HG02763 (cell line): ENCODE measurements at regions not wholly inside any gene's neighbourhood (a gene's known extent, or its start where the extent isn't known, plus 50 kb on each side); places are given as distances from the start of the nearest gene placed in this dataset.
"Not testable (repeated sequence)": the region's sequence is repeated elsewhere in the genome, so short reads cannot be mapped to it uniquely, and the experiment has no call there.

ENCODE experiments used
- ATAC-seq: cut with Tn5 transposase; IDR thresholded peaks from one replicate; pipeline ENCODE4 v1.9.1; 2021; ENCODE audit warnings: mild to moderate bottlenecking, moderate library complexity; ENCODE audit not compliant: unreplicated experiment

DNA sequence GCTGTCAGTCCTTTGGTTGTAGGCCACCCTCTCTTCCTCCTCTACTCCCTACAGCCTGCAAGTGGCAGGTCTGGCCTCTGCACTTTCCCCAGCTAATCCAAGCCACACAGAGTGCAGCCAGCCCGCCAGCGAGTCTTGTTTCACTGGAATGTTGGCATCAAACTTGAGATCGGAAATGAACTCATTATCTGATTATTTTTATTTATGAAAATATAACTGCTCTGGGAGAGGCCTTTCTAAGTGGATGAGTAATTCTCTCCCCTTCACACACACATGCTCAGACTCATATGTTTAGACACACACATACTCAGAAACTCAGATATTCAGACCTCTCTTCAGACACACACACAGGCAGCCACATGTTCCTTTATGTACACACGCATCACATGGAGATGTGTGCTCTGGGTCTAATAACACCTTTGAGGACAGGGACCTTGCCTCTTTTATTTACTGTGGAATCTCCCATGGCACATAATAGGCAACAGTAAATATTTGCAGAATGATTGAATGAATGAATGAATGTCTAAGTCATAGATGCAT lies 151.3 kb downstream of the ZFP36L2 start:
- no peak for ATAC-seq

DNA sequence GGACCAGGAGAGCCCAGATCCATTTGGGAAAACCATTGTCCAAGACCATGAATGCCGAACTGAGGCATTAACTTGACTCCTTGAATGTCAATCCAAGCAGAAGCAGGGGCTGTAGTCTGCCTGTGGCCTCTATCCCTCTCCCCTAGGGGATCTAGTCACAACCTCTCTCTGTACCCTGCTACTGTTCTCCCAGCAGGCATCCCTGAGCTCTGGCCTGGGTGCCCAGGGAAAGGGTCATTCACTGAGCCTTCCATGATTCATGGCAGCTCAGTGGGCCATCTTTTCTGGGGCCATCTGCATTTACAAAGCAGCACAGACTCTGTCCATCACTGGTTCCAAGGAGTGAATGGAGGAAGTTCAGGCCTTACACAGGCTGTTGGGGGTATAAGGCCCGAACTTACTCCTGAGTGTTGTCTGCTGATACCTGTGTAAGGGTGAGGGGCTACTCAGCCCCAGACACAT lies 151.8 kb downstream of the ZFP36L2 start:
- ATAC-seq: no peak

DNA sequence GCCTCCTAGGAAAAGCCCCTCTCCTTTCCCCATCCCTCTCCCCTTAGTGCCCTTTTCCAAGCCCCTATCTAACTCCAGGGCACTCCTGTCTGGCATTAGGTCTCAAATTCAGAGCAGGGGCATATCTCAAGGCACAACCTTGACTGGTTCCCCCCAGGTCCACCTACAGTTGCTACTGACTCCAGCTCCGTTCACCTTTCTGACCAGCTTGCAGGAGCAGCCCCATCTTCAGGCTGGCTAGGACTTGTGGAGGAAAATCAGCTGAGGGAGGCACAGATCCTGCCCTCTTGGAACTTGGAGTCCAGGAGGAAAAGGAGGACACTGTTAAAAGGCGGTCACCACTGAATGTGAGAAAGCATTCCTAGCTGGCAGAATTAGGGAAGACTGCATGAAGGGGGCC lies 152.4 kb downstream of the ZFP36L2 start:
- ATAC-seq: no peak

DNA sequence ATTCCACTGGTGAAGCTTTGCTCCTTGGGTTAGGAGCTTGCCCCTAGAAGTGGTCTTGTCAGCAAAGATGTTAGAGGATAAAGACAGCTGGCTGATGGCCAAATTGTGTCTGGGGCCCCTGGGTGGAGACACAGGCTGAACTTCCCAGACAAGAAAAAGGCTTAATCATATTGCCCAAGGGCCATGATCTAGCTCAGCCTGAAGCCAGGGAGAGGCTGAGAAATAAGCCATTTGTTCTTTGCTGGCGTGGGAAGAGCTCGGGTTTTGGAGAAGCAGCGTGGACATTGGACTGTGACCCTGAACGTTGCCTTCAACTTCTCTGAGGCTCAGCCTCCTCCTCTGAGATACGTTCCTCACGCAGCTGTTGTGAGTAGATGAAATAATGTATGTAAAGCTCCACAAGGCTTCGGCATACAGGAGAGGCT lies 153.0 kb downstream of the ZFP36L2 start:
- ATAC-seq: no peak

DNA sequence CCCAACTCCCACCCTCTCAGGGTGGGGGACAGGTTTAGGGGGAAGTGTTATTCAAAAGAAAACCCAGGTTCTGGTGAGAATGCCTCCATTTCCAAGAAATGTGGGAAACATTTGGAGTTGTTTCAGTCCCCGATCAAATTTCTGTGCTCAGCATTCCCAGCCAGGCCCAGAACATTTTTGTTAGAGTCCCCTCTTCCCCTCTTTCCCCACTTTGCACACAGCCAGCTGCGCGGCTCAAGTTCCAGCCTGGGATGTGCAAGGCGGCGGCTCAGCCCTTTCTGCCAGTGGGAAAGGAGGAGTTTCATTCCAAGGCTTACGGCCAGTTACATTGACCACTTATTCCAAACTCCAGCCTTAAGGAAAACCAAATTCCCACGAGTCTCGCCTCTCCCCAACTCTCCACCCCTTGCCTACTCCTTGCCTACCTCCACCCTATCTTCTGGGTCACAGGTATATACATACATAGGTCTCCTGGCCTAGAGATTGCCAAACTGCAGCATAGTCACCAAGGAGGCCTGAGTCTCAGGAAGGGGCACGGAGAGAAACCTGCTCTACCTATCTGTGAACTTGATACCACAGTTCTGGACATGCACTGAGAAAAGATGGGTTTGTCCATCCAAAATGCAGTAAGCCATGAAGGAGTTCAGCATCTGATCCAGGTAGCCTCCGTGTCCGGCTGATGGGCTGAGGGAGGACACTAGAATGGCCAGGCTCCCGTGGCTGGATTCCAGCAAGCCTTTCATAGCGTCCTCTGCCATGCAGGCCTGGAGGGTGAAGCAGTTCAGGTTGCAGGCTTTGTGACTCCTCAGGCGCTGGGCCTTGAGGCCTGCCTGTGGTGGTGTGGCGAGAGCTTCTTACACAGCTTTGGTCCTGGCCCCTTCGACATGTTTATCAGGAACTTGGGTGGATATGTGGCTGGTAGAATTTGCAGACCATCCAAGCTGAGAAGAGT lies 154.5 kb downstream of the ZFP36L2 start:
- no peak for ATAC-seq

DNA sequence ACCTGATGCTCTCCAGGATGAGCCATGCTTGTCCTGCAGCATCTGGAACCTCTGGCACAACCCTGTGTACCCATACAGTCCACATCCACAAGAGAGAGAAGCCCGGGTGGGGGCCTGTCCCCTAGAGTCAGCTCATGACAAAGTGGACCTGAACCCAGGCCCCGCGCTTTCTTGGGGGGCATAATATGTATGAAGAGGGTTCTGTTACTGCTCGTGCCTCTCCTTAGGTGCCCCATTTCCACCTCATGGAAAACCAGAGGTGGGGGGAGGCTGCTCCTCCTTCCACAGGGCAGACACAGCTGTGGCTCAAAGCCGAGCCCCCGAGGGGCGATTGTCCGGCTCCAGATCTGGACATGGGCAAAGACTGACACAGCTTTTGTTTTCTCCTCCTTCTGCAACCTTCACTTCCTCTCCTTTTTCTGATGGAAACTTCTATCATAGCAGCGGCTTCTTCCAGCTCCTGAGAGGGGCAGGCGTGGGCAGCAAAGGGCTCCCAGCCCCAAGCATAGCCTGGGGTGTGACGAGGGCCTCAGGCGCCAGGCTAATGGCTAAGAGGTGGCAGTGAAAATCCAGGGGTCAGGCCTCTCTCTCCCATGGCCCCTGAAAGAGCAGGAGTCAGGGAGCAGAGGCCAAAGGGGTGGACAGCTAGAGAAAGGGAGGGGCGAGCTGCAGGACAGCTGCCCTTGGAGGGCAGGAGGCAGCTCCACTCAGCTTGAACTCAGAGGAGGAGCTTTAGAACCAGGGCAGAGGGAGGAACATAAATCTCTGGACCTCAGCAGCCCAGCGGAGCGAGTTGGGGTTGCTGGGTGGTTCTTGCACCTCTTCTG lies 155.5 kb downstream of the ZFP36L2 start:
- ATAC-seq: no peak

DNA sequence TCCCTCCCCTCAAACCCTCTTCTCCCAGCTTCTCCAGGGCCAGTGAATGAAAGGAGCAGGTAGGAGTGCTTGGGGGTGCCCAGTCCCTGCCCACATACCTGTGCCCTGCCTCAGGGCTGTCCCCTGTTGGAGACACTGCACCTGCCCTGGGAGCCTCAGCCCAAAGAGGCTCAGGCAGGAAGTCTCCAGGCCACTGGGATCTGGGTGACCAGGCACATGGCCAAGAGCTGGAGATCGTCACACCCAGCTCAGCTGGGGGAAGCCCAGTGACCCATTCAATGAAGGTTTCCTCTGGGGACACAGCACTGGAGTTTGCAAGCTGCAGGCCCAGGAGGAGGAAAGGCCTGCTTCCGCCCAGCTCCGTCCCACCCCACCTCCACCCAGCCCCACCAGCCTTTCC lies 156.4 kb downstream of the ZFP36L2 start:
- no peak for ATAC-seq

DNA sequence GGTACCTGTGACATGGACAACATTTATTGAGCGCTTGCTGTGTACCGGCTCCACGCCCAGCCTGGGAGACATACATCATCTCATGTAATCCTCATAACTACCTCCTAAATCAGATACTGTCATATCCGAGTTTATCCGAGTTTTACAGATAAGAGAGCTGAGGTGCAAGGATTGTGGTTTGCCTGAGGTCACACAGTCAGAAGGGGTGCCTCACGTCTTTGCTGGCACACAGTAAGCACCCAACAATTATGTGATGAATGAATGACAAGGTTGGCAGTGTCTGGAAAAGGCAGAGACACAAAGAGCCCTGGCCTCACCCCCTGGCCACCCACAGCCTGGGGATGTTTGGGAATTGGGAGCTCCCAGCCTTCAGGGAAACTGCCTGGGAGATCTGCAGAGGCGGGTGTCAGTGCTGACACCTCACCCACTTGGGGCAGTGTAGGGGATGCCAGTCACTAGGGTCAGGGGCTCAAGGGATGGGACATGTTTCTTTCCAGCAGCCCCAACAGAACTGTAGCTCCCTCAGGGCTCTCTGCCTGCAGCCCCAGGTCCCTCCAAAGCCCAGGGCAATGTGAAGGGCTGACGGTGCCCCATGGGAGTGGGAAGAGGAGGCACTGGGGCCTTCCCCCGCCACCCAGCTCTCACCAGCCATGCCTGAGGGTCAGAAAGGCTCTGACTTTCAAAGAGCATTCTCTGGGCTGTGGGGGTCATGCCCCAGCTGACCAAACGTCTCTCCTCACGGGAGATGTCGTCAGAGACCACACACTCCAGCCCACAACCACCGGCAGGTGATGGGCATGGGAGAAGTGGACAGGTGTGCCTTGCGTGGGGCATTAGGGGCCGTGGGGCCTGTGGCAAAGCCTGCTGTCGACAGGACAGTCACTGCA lies 157.5 kb downstream of the ZFP36L2 start:
- ATAC-seq: no peak

DNA sequence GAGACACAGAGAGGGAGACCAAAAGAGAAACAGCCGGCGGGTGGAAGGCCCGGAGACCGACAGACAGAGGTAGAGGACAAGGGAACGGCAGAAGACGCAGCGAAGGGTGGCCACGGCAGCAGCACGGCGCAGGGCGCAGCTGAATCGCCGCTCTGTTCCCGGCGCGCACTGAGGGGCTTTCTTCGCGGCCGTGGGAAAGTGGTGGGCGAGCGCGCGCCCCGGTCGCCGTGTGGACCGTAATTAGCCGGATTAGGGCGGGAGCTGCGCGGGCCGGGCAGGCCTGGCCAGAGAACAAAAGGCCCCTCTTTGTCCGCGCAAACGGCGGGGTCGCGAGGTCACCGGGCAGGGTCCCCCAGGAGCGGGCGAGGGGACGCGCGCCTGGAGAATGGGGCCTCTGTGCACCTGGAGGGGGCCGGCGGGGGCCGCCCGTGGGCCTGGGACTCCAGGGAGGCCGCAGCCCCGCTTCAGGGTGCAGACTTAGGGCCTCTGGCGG lies 158.3 kb downstream of the ZFP36L2 start:
- no peak for ATAC-seq

DNA sequence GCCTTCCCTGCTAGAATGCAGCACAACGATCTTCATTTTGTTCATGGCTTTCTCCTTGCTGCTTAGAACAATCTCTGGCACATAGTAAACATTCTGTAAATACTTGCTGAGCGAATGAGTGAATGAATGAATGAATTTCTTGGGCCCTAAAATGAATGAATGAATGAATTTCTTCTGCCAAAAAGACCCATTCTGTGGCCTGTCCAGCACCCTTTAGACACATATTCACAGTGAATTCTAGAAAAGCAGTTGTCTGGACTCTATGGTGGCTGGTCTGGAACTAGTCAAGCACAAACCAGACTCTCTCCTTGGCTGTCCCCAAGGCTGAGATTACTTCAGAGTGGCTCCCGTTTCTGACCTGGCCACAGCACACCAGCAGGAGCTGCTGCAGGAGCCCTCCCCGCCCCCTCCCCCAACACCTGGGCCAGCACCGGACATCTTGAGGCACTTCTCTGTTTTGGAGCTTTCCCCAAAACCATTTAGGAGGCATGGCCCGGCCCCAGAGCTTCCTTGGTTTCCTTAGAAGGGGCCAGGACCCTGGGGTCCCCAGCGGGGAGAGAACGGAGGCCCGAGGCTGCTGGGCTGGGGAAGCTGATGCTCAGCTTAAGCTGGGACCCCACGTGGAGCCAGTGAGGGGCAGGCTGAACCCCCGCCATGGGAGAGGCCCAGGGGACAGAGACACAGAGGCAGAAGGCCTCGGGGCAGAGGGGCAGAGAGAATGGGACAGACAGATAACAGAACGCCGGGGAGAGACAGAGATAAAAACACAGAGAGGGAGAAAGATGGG lies 159.0 kb downstream of the ZFP36L2 start:
- ATAC-seq: no peak

DNA sequence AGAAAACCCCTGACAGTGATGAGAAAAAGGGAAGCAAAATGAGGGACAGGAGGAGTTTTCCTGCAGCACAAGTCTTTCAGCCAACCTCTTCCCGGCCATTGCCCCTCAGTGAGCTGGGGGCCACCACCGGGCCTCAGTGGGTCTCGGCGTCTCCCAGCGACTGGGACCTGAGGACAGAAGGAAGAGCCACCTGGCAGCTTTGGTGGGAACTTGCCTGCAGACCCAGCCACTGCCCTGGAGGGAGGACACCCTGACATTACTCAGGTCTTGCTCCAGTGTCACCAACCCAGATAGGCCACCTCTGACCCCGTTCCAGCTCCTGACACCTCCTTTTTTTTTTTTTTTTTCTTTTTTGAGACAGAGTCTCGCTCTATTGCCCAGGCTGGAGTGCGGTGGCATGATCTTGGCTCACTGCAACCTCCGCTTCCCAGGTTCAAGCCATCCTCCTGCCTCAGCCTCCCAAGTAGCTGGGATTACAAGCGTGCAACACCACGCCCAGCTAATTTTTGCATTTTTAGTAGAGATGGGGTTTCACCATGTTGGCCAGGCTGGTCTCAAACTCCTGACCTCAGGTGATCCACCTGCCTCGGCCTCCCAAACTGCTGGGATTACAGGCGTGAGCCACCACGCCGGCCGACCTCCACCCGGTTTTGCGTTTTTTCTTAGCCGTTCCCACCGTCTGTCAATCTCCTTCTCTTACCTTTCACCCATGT lies 159.7 kb downstream of the ZFP36L2 start:
- not testable (repeated sequence) for ATAC-seq

DNA sequence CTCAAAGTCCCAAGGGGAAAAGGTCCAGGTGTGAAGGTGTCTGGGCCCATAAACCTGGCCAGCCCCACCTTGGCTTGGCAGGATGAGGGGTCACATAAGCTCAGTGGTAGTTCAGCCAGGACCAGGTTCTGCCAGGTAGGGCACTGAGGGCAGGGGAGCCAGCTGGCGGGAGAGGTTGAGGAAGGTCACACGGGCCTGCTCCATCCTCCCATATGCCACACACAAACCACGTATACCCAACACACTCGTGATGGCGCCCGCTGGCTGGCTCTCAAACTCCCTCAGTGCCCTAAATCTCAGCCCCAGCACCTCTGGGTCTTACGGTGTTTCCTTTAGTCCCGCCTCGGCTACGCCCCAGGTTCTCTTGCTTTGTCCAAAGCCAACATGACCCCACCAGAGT lies 160.5 kb downstream of the ZFP36L2 start:
- no peak for ATAC-seq

DNA sequence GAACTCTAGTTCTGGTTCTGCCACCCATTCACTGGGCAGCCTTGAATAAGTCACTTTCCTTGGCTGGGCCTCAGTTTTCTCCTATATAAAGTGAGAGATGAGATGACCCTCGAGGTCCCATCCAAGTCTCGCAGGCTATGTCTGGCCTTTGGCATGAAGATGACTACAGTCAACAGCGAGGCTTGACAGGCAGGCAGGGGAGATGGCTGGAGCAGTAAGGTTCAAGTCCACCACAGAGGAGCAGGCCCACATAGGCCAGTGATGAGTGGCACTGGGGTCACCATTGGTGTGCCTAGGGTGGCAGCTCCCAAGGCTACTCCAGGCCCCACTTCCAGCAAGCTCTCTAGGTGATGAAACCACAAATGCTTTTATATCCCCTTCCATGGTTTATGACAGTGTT lies 161.4 kb downstream of the ZFP36L2 start:
- ATAC-seq: no peak

DNA sequence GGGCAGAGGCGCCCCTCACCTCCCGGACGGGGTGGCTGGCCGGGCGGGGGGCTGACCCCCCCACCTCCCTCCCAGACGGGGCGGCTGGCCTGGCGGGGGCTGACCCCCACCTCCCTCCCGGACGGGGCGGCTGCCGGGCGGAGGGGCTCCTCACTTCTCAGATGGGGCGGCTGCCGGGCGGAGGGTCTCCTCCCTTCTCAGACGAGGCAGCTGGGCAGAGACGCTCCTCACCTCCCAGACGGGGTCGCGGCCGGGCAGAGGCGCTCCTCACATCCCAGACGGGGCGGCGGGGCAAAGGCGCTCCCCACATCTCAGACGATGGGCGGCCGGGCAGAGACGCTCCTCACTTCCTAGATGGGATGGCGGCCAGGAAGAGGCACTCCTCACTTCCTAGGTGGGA lies 163.3 kb downstream of the ZFP36L2 start:
- ATAC-seq: not testable (repeated sequence)

DNA sequence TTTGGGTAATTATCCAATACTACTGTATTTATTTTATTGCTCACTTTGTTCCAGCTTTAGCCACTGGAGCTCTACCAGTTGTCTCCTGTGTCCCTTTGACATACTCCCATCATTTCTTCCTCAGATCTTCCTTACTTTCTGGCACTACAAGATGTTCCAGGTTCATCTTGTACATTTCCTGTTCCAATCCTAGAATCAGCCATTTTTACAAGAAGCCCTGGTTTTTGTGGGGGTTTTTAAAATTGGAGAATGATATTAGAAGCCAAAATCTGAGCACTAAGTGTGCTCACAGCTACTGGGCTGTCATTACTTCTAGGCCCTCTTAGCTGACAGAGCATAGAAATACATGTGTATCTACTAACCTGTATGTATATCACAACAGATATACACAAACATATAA lies 164.3 kb downstream of the ZFP36L2 start:
- ATAC-seq: no peak

DNA sequence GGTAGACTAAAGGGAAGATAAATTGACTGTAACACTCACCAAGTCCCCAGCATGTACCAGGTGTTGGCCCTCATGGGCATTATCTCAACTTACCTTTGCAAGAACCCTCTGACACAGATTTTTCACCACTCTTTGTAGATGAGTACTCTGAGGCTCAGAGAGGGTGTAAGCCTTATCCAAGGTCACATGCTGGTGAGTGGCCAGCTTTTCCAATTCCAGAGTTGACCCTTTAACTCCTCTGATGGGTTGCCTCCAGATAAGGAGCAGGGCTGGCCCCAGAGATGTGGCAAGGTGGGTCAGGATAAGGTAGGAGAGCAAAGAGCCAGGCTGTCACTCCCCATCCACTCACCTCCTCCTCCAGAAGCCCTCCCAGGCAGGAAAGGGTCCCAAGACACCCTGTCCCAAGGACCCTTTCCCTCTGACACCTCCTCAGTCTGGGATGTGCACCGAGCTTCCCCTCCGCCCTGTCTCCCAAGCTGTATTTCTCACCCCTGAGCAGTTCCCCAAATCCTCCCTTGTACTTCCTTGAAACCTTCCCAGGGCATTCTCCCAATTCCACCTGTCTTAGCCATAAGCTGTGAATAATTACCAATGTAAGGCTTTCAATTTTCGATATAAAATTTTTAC lies 165.9 kb downstream of the ZFP36L2 start:
- no peak for ATAC-seq

DNA sequence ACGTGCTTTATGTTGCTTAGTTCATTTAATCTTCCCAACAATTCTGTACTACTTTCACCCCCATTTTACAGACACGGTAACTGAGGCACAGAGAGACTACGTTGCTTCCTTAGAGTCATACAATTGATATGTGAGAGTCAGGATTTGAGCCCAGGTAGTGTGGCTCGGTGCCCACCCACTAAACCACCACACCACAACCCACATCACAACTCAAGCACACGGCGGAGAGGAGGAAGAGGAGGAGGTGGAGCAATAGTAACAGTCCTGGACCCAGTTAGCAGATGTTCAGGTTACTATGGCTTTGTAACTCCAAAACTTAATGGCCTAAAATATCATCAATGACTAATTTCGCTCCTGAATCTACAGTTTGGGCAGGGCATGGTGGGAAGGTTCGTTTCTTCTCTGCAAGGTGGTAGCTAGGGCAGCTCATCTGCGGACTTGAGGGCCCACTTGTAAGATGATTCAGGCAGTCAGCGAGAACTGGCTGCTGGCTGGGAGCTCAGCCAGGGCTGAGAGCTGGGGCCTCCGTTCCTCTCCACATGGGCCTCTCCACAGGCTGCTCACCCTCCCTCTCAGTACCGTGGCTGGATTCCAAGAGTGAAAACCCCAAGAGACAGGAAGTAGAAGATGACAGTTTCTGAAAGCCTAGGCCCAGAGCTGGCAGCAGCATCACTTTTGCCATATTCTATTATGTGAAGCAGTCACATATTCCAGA lies 167.1 kb downstream of the ZFP36L2 start:
- ATAC-seq: no peak

DNA sequence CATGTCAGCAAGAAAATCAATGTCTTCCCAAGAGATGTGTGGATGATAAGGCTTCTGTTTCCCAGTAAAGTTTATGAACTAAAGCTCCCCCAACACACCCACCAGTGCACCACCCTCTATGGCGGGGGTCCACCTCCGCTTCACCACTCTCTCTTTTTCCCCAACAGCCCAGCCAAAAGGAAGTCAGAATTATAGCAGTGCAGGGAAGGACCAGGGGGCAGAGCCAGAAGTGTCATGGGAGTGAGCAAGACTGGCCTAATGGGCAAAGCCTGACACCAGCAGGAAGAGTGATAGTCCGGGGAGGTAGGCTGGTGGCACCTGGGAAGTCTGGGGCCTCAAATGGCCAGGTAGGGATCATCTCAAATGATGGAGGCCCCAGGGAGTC lies 167.7 kb downstream of the ZFP36L2 start:
- ATAC-seq: no peak
